Adipocyte (in vitro differentiated cells): ENCODE measurements at regions not wholly inside any gene's neighbourhood (a gene's known extent, or its start where the extent isn't known, plus 50 kb on each side); places are given as distances from the start of the nearest gene placed in this dataset.
"Not testable (repeated sequence)": the region's sequence is repeated elsewhere in the genome, so short reads cannot be mapped to it uniquely, and the experiment has no call there.

Experiments used
- DNase-seq: peaks from one replicate; pipeline ENCODE4 v3.0.0-alpha.2; 2015; ENCODE audit warnings: low read depth
- H3K27me3 ChIP-seq: replicated peaks from 2 replicates; pipeline ENCODE4 v1.7.0; 2013; ENCODE audit warnings: mild to moderate bottlenecking, low read length, moderate library complexity; ENCODE audit not compliant: control insufficient read depth, insufficient read depth
- H3K36me3 ChIP-seq: 2 replicates; pipeline ENCODE4 v1.7.0; 2013; ENCODE audit warnings: low read length, mild to moderate bottlenecking, moderate library complexity; ENCODE audit not compliant: control insufficient read depth, insufficient read depth, severe bottlenecking
- H3K4me1 ChIP-seq: 2 replicates; pipeline ENCODE4 v1.7.0; 2013; ENCODE audit warnings: mild to moderate bottlenecking, low read length, moderate library complexity; ENCODE audit not compliant: control insufficient read depth, insufficient read depth
- H3K4me3 ChIP-seq: 2 replicates; pipeline ENCODE4 v1.7.0; 2013; ENCODE audit warnings: mild to moderate bottlenecking, low read length, moderate library complexity
- H3K9ac ChIP-seq: 2 replicates; pipeline ENCODE4 v1.7.0; 2013; ENCODE audit warnings: mild to moderate bottlenecking, low read length, moderate library complexity
- H3K9me3 ChIP-seq: 2 replicates; pipeline ENCODE4 v1.7.0; 2013; ENCODE audit warnings: mild to moderate bottlenecking, low read length, moderate library complexity; ENCODE audit not compliant: control insufficient read depth

DNA sequence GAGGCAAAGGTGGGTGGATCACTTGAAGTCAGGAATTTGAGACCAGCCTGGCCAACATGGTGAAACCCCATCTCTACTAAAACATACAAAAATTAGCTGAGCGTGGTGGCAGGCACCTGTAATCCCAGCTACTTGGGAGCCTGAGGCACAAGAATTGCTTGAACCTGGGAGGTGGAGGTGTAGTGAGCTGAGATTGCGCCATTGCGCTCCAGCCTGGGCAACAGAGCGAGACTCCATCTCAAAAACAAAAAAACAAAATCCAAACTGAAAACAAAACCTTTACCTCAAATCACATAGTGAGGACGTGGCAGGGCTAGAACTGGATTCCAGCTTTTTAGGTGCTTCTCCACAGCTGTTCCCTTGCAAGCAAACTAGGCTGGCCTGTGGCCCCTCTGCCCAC, 58.5 kb upstream of the EDAR start:
- not testable (repeated sequence) for H3K4me1 ChIP-seq, H3K4me3 ChIP-seq, H3K9me3 ChIP-seq, H3K36me3 ChIP-seq, DNase-seq, H3K9ac ChIP-seq, H3K27me3 ChIP-seq

GRCh38 chr2:109046925-109047508, 58.0 kb upstream of the EDAR start:
- DNase-seq = no peak
- H3K36me3 ChIP-seq = no peaks in the 10 kb centered on the region
- H3K4me1 ChIP-seq = peaks cover 8% of the 10 kb centered on the region

DNA sequence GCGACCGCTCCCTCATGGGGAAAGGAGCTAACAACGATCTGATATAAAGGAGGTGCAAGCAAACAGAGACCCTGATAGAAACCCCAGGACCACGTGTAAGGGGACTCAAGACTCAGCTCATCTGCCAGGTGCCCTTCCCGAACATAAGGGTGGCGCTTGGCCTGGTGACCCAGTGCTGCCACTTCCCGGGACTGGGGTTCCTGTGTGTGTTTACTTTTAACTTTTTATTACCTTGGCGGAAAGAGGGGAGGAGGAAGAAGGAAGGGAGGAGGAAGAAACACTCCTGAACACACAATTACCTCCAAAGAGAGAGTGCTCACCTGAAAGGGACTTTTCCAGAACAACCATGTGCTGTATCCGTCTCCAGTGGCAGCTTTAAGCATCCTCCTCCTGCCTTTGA, 56.5 kb upstream of the EDAR start:
- DNase-seq = no peak
- Histone ChIP-seq H3K9me3 (no peaks in the 10 kb centered on the region), H3K4me1 (peaks cover 9% of the 10 kb centered on the region), H3K9ac (no peak overlapping the region), H3K36me3 (no peaks in the 10 kb centered on the region), H3K4me3 (no peak overlapping the region), H3K27me3 (peaks cover 10% of the 10 kb centered on the region)

More at GRCh38 chr2:109046925-109047508, 58.0 kb upstream of the EDAR start:
- Histone ChIP-seq H3K9me3 (no peaks in the 10 kb centered on the region), H3K4me3 (no peak overlapping the region), H3K9ac (no peak overlapping the region), H3K27me3 (peaks cover 10% of the 10 kb centered on the region)

GRCh38 chr2:109038992-109039391, 50.0 kb upstream of the EDAR start:
- H3K9me3 ChIP-seq = peaks cover 6% of the 10 kb centered on the region
- H3K4me1 ChIP-seq = peaks cover 4% of the 10 kb centered on the region
- H3K36me3 ChIP-seq = no peaks in the 10 kb centered on the region
- H3K27me3 ChIP-seq = peaks cover 33% of the 10 kb centered on the region
- H3K9ac ChIP-seq = no peak overlapping the region
- no peak for DNase-seq
- H3K4me3 ChIP-seq = no peak overlapping the region
